Mesenchymal stem cell (in vitro differentiated cells and primary cell): ENCODE measurements at regions not wholly inside any gene's neighbourhood (a gene's known extent, or its start where the extent isn't known, plus 50 kb on each side); places are given as distances from the start of the nearest gene placed in this dataset.
A peak's percentile ranks its signal among the peaks of the same experiment; 100 is the strongest.

Experiments used
- DNase-seq: peaks from one replicate; pipeline ENCODE4 v3.0.0-alpha.2; 2013
- H2AFZ ChIP-seq: one replicate; pipeline ENCODE4 v1.6.1; 2013; ENCODE audit warnings: low read depth, mild to moderate bottlenecking, control low read depth, inconsistent platforms, low read length, moderate library complexity
- H2AK5ac ChIP-seq: 2 replicates; pipeline ENCODE4 v1.6.1; 2013; ENCODE audit warnings: low read length, moderate library complexity, mild to moderate bottlenecking, inconsistent platforms; ENCODE audit not compliant: severe bottlenecking
- H2BK120ac ChIP-seq: one replicate; pipeline ENCODE4 v1.6.1; 2013; ENCODE audit warnings: low read depth, mild to moderate bottlenecking, inconsistent platforms, low read length, moderate library complexity
- H2BK12ac ChIP-seq, 2 experiments: one replicate each; pipeline ENCODE4 v1.6.1; 2013; ENCODE audit warnings: inconsistent platforms in 2 of 2, low read length in 2 of 2, mild to moderate bottlenecking in 2 of 2, moderate library complexity in 2 of 2, control low read depth in 1 of 2
- H2BK15ac ChIP-seq: one replicate; pipeline ENCODE4 v1.6.1; 2013; ENCODE audit warnings: mild to moderate bottlenecking, low read depth, inconsistent platforms; ENCODE audit not compliant: poor library complexity, severe bottlenecking
- H2BK5ac ChIP-seq: 2 replicates; pipeline ENCODE4 v1.6.1; 2013; ENCODE audit warnings: low read depth, mild to moderate bottlenecking, low read length, control low read depth, inconsistent platforms; ENCODE audit not compliant: poor library complexity, severe bottlenecking
- H3K14ac ChIP-seq, 2 experiments: one replicate each; pipeline ENCODE4 v1.6.1; 2013; ENCODE audit warnings: inconsistent platforms in 2 of 2, low read length in 2 of 2, control low read depth in 1 of 2, mild to moderate bottlenecking in 1 of 2, moderate library complexity in 1 of 2
- H3K18ac ChIP-seq, 2 experiments: one replicate each; pipeline ENCODE4 v1.6.1; 2013; ENCODE audit warnings: inconsistent platforms in 2 of 2, low read length in 2 of 2, control low read depth in 1 of 2, low read depth in 1 of 2, mild to moderate bottlenecking in 1 of 2
- H3K23ac ChIP-seq, 2 experiments: one replicate each; pipeline ENCODE4 v1.6.1; 2013; ENCODE audit warnings: inconsistent platforms in 2 of 2, low read length in 2 of 2, mild to moderate bottlenecking in 2 of 2, moderate library complexity in 2 of 2, control low read depth in 1 of 2
- H3K27ac ChIP-seq: 2 replicates; pipeline ENCODE4 v1.5.1; 2013; ENCODE audit warnings: mild to moderate bottlenecking, moderate library complexity, low read length, control low read depth, inconsistent platforms; ENCODE audit not compliant: poor library complexity, severe bottlenecking
- H3K27me3 ChIP-seq, 2 experiments: 2 replicates each; pipeline versions ENCODE4 v1.6.1 to v1.7.0; 2013; ENCODE audit warnings: low read length in 2 of 2, mild to moderate bottlenecking in 2 of 2, moderate library complexity in 2 of 2, control low read depth in 1 of 2, inconsistent platforms in 1 of 2; ENCODE audit not compliant: control insufficient read depth in 1 of 2, insufficient read depth in 1 of 2
- H3K36me3 ChIP-seq, 2 experiments: 2 replicates each; pipeline versions ENCODE4 v1.6.1 to v1.7.0; 2013; ENCODE audit warnings: low read length in 2 of 2, control low read depth in 1 of 2, inconsistent platforms in 1 of 2, low read depth in 1 of 2, mild to moderate bottlenecking in 1 of 2; ENCODE audit not compliant: insufficient read depth in 2 of 2, control insufficient read depth in 1 of 2
- H3K4ac ChIP-seq, 2 experiments: one replicate each; pipeline ENCODE4 v1.6.1; 2013; ENCODE audit warnings: inconsistent platforms in 2 of 2, low read length in 2 of 2, mild to moderate bottlenecking in 2 of 2, moderate library complexity in 2 of 2, control low read depth in 1 of 2, low read depth in 1 of 2
- H3K4me1 ChIP-seq: 2 replicates; pipeline ENCODE4 v1.6.1; 2013; ENCODE audit warnings: low read depth, low read length, control low read depth; ENCODE audit not compliant: control insufficient read depth, insufficient read depth
- H3K4me2 ChIP-seq: 2 replicates; pipeline ENCODE4 v1.6.1; 2013; ENCODE audit warnings: low read length, mild to moderate bottlenecking, inconsistent platforms; ENCODE audit not compliant: poor library complexity, severe bottlenecking
- H3K4me3 ChIP-seq, 2 experiments: 2 replicates each; pipeline versions ENCODE4 v1.5.1 to v1.7.0; 2013; ENCODE audit warnings: low read length in 2 of 2, mild to moderate bottlenecking in 2 of 2, control low read depth in 1 of 2, low read depth in 1 of 2; ENCODE audit not compliant: insufficient read depth in 1 of 2
- H3K79me1 ChIP-seq: replicated peaks from 2 replicates; pipeline ENCODE4 v1.6.1; 2013; ENCODE audit warnings: mild to moderate bottlenecking, control low read depth, low read length, inconsistent platforms; ENCODE audit not compliant: poor library complexity, severe bottlenecking
- H3K9ac ChIP-seq: 2 replicates; pipeline ENCODE4 v1.7.0; 2013; ENCODE audit warnings: mild to moderate bottlenecking, low read length, moderate library complexity
- H3K9me3 ChIP-seq: 2 replicates; pipeline ENCODE4 v1.7.0; 2013; ENCODE audit warnings: mild to moderate bottlenecking, low read length; ENCODE audit not compliant: control insufficient read depth
- H4K8ac ChIP-seq: one replicate; pipeline ENCODE4 v1.6.1; 2013; ENCODE audit warnings: inconsistent platforms, mild to moderate bottlenecking, low read length, moderate library complexity
- H4K91ac ChIP-seq: one replicate; pipeline ENCODE4 v1.6.1; 2013; ENCODE audit warnings: mild to moderate bottlenecking, low read length, inconsistent platforms
- WGBS: methylation state at CpG from one replicate; pipeline ENCODE4 v1.1.7; 2013; ENCODE audit warnings: mixed read lengths; 5-methylcytosine and 5-hydroxymethylcytosine counted together

DNA sequence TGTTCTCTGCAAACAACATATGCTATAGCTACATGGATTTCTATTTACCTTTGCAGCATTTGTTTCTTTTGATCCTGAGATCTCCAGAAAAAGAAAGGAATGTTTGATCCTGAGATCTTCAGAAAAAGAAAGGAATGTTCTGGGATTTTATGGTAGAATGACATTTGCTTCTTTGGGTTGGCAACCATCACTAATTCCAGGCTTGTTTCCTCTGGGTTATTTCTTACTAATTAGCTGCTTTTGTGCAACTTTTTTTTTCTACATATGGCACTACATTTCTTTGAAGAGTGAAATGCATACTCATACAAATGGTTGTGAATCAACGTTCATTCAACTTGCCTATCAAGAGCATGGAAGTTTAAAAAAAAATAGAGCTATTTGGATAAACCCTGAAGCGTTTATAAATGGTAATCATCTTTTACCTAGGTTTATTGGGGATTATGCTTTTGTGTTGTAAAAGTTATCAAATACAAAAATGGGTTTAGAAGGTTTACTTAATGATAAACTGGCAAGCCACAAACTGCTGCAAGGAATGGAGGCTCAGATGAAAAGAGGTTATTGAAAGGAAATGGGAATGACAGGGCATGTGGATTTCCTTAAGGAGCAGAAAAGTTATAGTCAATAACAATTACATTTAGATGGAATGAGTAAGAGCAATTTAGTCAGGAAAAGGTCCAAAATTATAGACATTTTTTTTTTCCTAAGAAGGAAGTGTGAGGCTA is 95.6 kb upstream of the PCDH18 start:
- Histone ChIP-seq H4K91ac (no peak overlapping the region), H3K79me1 (no peaks in the 10 kb centered on the region), H3K4me1 (no peaks in the 10 kb centered on the region), H4K8ac (no peak overlapping the region), H2BK5ac (no peak overlapping the region), H3K18ac (no peak overlapping the region), H3K9me3 (peaks cover 2% of the 10 kb centered on the region), H3K27ac (no peak overlapping the region), H3K36me3 (no peaks in the 10 kb centered on the region), H3K4me2 (no peak overlapping the region), H3K23ac (no peak overlapping the region), H2BK120ac (no peak overlapping the region), H2AFZ (no peak overlapping the region), H3K14ac (no peak overlapping the region), H3K9ac (no peak overlapping the region), H3K4ac (no peak overlapping the region), H2AK5ac (no peak overlapping the region), H3K4me3 (no peak overlapping the region), H2BK15ac (no peak overlapping the region), H2BK12ac (no peak overlapping the region), H3K27me3 (no peaks in the 10 kb centered on the region)
- DNase-seq: no peak
- WGBS: 94% methylated on average over 2 of the region's 2 CpGs

DNA sequence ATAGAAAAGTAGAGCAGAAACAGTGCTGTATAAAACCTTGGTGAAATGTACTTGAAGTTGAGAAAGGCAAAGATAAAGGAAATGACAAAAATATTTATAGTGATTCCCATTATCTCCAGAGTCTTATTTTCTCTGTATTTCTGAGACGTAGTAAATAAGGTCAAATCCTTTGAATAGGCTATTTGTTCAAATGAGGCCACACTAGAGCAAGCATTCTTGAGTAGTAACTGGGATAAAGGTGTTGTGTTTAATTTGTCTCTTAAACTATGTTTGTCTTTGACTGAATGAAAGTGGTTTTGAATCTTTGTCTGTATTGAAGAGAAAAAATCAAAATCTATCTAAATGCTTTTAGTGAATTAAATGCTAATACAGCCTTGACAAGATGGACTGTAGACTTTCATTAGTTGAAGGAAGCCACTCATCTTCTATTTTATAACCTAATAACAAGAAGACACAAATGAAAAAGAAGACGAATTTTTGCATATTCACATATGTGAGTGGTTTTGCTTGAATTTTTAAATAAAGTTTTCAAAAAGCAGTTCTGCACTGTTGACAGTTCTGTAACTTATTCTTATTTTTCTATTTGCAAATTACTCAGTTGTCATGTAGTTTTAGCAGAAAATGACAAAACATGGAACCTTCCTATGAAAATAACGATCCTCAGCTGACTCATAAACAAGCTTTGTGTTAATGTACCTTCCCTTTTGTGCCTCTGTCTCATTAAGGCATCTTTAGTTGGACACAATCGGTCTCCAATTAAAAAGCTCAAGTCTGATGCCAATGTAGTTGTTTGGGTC is 94.8 kb upstream of the PCDH18 start:
- Histone ChIP-seq H4K8ac (no peak overlapping the region), H3K27me3 (no peaks in the 10 kb centered on the region), H3K4me1 (no peaks in the 10 kb centered on the region), H3K23ac (no peak overlapping the region), H2BK120ac (no peak overlapping the region), H3K79me1 (no peaks in the 10 kb centered on the region), H2BK15ac (no peak overlapping the region), H2BK5ac (no peak overlapping the region), H4K91ac (no peak overlapping the region), H2AFZ (no peak overlapping the region), H3K27ac (no peak overlapping the region), H2BK12ac (no peak overlapping the region), H3K4me3 (no peak overlapping the region), H3K4ac (no peak overlapping the region), H3K18ac (no peak overlapping the region), H3K4me2 (no peak overlapping the region), H3K36me3 (no peaks in the 10 kb centered on the region), H3K9me3 (no peaks in the 10 kb centered on the region), H2AK5ac (no peak overlapping the region), H3K9ac (no peak overlapping the region), H3K14ac (no peak overlapping the region)
- WGBS: 91% methylated on average over 2 of the region's 4 CpGs
- no peak for DNase-seq

DNA sequence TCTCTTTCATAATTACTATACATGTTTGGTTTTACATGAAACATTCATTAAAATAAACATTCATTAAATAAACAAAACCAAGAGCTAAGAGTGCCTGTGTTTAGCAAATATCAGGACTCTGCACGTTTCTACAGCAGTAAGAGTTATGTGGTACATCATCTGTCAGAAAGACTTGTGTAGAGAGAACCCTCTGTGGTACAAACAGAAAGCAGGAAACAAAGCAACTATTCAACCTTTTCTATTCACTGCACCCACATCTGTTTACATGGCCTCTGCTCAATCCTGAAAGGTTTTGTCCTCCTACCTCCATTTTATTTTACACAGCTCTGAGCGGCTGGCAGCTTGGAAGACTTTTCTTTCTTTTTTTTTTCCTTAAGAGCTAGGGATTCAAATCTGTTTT is 90.7 kb upstream of the PCDH18 start:
- peak; percentile 44 for DNase-seq
- no peaks in the 10 kb centered on the region for H3K27me3 ChIP-seq
- no peak overlapping the region for H3K4ac ChIP-seq
- H2BK5ac ChIP-seq: no peak overlapping the region
- no peaks in the 10 kb centered on the region for H3K79me1 ChIP-seq
- H2BK120ac ChIP-seq: no peak overlapping the region
- no peak overlapping the region for H2AK5ac ChIP-seq
- no peak overlapping the region for H2BK12ac ChIP-seq
- no peak overlapping the region for H2BK15ac ChIP-seq
- no peak overlapping the region for H2AFZ ChIP-seq
- no peaks in the 10 kb centered on the region for H3K9me3 ChIP-seq
- H3K14ac ChIP-seq: no peak overlapping the region
- no peaks in the 10 kb centered on the region for H3K4me1 ChIP-seq
- no peak overlapping the region for H3K27ac ChIP-seq
- no peak overlapping the region for H4K8ac ChIP-seq
- H3K23ac ChIP-seq: no peak overlapping the region
- H4K91ac ChIP-seq: no peak overlapping the region
- H3K4me3 ChIP-seq: no peak overlapping the region
- H3K18ac ChIP-seq: peak overlapping the region in 1 of 2 experiments; percentile 62
- H3K36me3 ChIP-seq: no peaks in the 10 kb centered on the region
- no peak overlapping the region for H3K9ac ChIP-seq
- no peak overlapping the region for H3K4me2 ChIP-seq
- WGBS: 25% methylated on average over 2 of the region's 2 CpGs

GRCh38 chr4:137621056-137621455 is 88.8 kb upstream of the PCDH18 start:
- 51% methylated on average over 5 of the region's 5 CpGs for WGBS

More at GRCh38 chr4:137621056-137621455, 88.8 kb upstream of the PCDH18 start:
- no peaks in the 10 kb centered on the region for H3K79me1 ChIP-seq
- H2BK120ac ChIP-seq: no peak overlapping the region
- no peak overlapping the region for H2BK15ac ChIP-seq
- peak overlapping the region in 1 of 2 experiments; percentile 36 for H3K14ac ChIP-seq
- peak overlapping the region; percentile 69 to 85 for H2BK12ac ChIP-seq
- H3K36me3 ChIP-seq: no peaks in the 10 kb centered on the region
- peak overlapping the region; percentile 33 for H2AFZ ChIP-seq
- no peak overlapping the region for H2AK5ac ChIP-seq
- no peaks in the 10 kb centered on the region for H3K27me3 ChIP-seq
- H3K4me2 ChIP-seq: no peak overlapping the region
- H3K18ac ChIP-seq: peak overlapping the region; percentile 37 to 73
- H3K23ac ChIP-seq: no peak overlapping the region
- no peak overlapping the region for H3K4me3 ChIP-seq
- no peaks in the 10 kb centered on the region for H3K4me1 ChIP-seq
- peak overlapping the region in 1 of 2 experiments; percentile 29 for H3K4ac ChIP-seq
- H3K9me3 ChIP-seq: no peaks in the 10 kb centered on the region
- no peak overlapping the region for H2BK5ac ChIP-seq
- peak overlapping the region; percentile 59 for H4K8ac ChIP-seq
- peak overlapping the region; percentile 29 for H4K91ac ChIP-seq
- peak; percentile 53 for DNase-seq
- H3K27ac ChIP-seq: no peak overlapping the region
- H3K9ac ChIP-seq: no peak overlapping the region
